Suppressor macrophage (primary cell): ENCODE measurements at regions not wholly inside any gene's neighbourhood (a gene's known extent, or its start where the extent isn't known, plus 50 kb on each side); places are given as distances from the start of the nearest gene placed in this dataset.

Source experiments
- DNase-seq, 4 experiments: peaks; one replicate each; pipeline ENCODE4 v3.0.0-alpha.2; 2020 to 2022

DNA sequence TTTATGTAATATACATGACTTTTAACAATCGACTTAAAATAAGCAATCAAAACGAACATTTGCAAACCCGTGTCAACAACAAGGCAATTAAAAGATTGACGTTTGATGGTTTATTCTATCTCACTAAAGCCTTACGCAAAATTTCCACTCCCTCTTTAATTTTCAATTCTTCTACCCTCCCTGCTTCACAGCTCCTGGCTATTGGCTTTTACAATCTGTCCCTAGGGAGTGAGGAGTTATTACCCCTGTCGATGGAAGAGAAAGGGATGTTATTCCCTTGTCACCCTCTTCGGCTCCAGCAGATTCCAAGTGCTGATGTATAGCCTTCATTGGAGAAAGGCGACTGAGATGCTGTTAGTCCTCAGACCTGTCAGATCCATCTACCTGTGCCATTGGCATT, 161.3 kb downstream of the ZNF281 start:
- DNase-seq = no peak

DNA sequence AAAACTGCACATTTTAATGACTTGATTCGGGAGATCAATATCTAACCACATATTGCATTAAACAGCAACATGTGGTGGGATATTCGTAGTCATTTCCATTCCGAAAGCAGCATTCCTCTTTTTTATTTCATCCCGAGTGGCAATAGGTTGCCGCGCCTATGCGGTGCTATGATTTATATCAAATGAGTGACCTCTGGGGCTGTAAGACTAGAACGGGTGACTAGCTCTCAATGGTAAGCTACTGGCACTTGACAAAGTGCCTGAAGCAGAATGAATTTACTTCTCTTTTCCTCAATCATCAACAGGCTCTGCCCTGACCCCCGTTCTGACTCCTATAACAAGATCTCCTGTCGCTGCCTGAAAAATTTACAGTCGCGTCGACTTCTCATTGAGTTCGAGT, 162.3 kb downstream of the ZNF281 start:
- DNase-seq = peak in 2 of 4 experiments; percentile 10 to 19

DNA sequence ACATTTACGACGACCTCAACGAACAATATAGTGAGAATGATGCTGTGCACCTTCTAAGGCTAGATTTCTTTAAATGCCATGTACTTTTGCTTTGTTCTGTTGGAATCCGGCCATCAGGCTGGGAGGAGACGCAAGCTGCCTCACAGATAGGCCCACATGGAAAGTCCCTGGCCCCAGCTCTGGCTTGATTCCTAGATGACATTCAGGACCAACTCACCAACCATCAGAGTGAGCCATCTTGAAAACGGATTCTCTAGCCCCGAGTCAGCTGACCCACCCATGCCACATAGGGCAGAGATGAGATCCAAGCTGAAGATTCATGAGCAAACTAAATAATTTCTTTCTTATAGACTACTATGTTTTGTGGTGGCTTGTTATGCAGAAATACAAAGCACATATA, 164.4 kb downstream of the ZNF281 start:
- DNase-seq = no peak

DNA sequence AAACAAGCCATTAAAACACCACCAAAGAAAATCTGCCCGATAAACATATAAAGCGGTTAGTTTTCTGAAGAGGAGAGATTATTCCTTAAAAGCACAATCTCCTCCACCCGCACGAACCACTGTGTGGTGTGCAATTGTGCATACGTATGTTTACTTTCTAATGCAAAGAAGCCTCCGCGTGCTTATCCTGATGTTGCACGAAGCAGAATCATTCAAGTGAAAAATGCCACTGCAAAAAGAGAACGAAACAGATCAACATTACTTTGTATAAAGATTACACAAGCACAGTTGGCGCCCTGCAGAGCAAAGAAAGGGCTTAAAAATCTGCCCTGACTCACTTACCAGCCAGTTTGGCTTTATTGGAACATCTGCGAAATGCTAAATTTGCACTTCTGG, 166.8 kb downstream of the ZNF281 start:
- DNase-seq = no peak

DNA sequence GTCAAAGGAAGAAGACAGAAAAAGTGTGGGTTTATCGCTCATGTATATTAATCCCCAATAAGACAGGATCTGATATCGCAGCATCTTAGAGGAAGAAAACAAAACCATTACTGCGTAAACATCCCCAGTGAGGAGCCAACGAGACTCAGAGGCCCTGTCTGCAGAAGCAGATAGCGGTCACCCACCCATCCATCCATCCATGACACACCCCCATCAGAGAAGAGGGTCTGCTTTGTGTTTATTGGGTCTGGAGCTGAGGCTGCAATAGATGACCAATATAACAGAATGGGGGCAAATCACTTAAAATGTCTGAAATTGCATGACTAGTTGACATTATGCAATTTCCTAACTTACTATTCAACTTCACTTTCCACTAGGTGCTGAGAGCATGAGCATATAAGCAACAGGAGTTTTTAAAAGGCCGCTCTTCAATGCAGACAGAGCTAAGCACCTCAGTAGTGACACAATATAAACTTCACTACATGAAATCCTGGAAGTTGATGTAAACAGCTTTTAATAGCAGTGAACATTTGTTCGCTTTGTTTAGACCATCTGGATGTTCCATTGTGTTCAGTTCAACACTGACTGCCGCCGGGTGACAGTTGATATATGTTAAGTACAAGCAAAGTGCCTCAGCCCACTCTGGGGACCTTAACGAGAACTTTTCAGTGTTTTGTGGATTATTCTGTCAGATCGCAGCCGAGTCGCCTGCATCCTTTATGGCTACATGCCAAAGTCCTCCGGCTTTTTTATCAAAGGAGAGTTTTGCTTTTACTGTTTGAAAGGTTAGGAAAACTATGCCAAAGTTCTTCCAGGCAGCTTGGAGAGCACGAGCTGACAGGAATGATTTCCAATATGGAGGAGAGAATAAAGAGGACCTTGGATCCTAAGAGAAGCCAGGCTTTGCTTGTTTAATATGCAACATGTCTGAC, 167.5 kb downstream of the ZNF281 start:
- DNase-seq = no peak

DNA sequence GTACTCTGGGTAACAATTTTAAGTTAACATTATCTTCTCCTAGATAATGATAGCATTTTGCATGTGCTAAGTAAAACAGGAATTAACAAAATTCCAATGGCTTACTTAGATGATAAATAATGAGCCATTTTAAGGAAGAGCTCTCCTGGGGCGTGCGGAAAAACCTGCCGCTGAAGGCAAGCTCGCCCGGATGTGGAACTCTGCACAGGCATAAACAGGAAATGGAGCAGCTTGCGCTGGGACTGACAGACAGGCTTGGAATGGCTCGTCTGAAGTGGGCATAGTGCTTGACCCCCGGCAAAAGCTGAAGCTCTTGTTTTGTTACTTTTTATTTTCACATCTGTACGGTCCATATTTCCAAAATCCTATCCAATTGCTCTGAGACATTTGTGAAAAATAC, 169.2 kb downstream of the ZNF281 start:
- peak; percentile 39 to 71 (median 57) for DNase-seq

DNA sequence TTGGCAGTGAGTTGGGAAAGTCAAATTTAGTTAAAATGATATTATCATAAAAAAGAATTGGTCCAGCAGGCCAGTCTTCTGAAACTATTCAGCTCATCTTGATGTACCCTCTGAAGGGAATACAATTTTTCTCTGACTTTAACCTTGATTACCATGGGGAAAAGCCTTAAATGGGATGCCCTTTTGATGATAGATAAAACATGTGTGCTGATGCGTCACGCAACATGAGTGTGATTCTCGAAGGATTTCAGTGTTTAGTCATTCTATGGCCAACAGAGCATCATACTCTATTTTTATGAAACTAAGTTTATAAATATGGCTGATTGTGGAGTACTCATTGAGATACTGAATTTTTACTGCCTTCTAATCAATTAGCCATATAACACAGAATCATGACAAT, 171.5 kb downstream of the ZNF281 start:
- no peak for DNase-seq

DNA sequence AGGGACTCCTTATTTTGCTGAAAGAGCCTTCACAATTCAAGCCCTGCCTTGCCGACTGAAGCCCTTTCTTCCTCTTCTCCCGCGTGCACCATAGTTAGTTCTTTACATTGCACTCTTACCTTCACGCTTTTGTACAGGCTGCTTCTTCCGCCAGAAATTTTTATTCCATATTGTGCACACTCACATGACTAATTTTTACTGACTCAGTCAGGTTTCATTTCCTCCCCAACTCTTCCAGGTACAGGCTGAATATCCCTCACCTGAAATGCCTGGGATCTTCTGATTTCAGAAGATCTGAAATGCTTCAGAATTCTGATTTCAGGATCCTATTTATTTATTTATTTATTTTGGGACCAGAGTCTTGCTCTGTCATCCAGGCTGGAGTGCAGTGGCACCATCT, 172.8 kb downstream of the ZNF281 start:
- no peak for DNase-seq

DNA sequence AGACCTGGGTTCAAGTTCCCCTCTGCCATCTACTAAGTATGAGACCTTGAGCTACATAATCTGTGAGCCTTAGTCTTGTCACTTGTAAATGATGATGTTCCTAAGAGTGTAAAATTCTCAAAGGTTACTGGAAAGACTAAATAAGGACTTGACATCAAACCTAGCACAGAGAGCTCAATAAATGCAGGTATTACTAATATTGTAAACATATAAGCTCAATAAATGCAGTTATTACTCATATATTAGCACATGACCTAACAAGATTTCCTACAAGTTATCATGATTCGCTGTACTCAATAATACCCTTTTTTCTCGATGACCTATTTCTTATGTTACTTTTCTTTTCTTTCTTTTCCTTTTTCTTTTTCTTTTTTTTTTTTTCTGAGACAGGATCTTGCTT, 174.9 kb downstream of the ZNF281 start:
- DNase-seq = no peak

DNA sequence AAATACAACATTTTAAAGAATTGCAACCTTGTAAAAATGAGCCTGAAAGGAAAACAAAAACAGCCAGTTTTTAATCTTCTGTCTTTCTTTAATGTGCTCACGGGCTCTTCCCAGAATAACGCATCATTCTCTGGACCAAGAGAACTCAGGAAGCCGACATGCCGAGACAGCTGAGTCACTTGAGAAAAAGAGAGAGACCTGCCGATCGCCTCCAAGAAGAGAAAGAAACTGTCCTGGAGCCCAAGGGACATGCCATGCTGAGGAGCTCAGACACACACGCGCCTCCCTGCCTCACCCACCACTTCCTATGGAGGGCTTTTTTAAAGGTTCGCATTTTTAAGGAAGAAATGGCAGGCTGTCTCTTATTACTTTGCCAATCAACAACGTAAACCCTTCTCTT, 176.4 kb downstream of the ZNF281 start:
- peak; percentile 11 to 46 (median 43) for DNase-seq

DNA sequence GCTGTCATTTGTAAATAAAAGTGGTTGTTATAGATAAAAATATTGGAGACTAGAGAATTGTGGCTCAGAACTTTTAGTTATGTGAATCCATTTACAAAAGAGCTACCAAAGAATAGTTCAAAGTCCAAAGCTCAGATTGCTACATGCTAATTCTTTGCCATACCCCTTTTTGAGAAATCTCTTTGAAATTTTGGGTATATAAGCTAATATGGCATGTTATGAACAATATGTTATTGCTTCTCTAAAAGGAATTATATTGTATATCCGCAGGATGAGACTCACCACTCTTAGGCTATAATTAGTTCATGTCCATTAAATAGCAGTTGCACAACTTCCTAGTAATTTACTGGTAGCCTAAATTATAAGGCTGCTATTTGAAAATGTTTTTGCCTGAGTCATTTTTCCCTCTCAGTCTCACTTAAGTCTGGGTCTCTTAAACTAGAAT, 178.0 kb downstream of the ZNF281 start:
- DNase-seq = peak in 2 of 4 experiments; percentile 27 to 38

DNA sequence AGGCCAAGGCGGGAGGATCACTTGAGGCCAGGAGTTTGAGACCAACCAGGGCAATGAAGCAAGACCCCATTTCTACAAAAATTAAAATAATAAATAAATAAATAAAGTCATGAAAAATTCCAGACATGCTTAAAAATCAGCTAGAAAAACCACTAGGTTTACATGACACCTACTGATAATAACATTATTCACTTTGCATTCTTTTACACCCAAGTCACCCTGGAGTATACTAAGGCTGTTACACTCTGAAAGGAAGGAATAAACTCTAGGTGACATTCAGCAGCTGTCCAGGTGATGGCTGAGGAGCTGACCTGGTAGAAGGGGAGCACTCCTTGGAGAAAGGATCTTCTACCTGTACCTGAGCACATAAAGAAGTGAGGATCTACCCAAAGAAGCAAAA, 179.2 kb downstream of the ZNF281 start:
- DNase-seq = no peak

DNA sequence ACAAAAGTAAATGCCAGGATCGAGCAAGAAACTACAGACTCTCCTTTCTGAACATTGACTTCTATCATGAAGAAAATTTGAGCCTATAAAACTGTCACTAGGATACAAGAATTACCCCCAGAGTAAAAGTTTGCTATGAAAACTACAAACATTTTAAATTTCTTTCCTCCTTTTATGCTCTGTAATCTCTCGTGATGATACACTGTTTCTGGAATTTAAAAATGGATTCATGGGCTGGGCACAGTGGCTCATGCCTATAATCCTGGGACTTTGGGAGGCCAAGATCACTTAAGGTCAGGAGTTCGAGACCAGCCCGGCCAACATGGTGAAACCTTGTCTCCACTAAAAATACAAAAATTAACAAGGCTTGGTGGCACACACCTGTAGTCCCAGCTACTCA, 181.3 kb downstream of the ZNF281 start:
- DNase-seq = no peak

DNA sequence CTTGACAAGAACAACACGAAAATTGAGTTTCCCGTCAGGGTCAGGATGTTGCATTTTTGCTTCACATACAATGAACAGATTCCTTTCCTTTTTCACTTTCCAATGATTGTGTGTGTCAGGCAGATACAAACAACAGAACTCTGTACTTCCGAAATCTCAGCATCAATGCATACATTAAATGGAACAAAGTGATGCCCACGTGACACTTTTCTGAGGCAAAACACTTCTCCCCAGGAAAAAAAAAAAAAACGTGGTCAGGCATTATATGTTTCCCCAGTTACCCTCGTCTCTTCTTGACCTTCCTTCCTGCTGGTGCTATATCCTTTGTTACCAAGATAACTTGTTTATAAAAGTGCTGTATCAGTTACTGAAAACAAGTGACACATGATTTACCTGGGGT, 181.8 kb downstream of the ZNF281 start:
- no peak for DNase-seq
